NCI-H526 treated with DMSO at 0.1 percent for 48 hours (cell line): ENCODE measurements at regions not wholly inside any gene's neighbourhood (a gene's known extent, or its start where the extent isn't known, plus 50 kb on each side); places are given as distances from the start of the nearest gene placed in this dataset.

ENCODE experiments used
- DNase-seq: peaks from one replicate; lab custom pipeline; 2025; lab: John Stamatoyannopoulos, UW

DNA sequence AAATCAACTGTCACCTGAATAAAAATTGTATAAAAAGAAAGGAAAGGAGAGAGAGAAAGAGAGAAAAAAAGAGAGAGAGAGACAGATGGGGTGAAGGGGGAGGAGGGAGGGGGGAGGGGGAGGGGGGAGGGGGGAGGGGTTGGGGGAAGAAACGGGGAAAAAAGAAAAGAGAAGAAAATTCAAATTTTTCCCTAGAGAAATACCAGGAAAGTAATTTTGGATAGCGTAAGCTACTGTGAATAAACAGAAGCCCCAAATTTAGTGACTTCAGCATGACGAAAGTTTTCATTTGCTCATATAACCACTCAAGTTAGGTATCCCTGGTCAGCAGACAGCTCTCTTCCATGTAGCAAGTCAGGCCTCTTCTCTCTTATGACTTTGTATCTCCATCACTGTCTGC, 289.4 kb upstream of the MYOCD start:
- DNase-seq: no peak

DNA sequence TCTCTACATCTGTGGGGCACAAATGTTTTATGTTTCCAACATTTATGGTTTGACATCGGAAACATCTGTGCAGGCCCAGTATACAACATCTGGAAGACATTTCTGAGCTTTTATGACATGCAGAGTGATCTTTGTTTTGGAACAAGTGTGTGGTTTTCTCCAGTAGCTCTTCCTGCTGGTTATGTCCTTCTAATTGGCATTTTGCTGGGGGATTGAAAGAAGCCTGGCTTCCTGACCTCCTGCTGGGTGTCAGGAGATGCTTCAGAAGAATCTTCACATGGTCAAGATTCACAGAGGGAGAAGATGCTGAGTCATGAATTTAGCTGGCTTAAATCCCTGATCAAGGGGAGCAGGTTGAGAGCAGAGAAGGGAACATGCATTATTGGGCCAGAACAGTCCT, 279.5 kb upstream of the MYOCD start:
- DNase-seq: no peak

- DNase-seq: no peak
These were observed 277.5 kb upstream of the MYOCD start for GRCh38 chr17:12388226-12388625.

- no peak for DNase-seq
These were observed 276.3 kb upstream of the MYOCD start for GRCh38 chr17:12389421-12389820.

- no peak for DNase-seq
These were observed 275.1 kb upstream of the MYOCD start for GRCh38 chr17:12390631-12391030.

DNA sequence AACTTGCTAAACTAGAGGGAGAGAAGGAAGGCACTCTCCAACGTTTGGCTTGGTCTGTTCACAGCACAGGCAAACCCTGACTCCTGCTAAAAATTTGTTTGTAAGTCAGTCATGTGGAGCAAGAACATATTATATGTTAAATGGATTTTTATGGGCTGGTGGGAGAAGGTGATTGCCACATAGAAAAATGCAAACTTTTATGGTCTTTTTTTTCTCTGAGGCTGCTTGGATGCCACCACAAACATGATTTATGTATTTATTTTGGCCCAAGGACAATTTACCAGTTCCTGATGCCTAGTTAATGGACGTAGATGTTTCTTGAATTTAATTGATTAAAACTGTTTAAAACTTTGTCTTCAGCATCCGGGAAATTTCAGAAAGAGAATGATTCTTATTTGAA, 274.2 kb upstream of the MYOCD start:
- no peak for DNase-seq

DNA sequence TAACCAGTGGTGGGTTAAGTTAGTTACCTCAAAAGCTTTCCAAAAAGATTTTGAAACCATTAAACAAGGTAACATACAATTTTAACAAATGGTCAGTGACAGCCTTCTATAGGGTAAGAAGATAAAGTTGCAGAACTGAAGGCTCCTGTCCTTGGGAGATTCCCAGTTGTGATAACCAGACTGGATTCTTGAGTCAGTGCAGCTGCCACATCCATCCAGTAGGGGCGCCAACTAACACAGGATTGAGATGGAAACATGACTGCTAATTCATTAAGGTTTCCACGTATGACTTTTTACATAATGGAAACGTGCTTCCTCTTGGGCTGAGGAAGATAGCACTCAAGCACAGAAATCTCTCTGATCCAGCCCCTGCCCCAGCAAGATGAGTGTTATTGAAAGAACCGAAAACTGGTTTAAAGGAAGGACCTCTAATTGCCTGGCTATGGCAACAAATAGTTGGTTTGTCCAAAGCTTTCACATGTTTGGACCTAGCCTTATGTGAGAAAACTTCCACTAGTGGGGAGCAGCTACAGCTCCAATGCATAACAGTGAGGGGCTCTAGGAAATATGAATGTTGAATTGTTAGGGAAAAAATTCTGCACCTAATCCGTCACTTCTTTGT, 269.8 kb upstream of the MYOCD start:
- no peak for DNase-seq

DNA sequence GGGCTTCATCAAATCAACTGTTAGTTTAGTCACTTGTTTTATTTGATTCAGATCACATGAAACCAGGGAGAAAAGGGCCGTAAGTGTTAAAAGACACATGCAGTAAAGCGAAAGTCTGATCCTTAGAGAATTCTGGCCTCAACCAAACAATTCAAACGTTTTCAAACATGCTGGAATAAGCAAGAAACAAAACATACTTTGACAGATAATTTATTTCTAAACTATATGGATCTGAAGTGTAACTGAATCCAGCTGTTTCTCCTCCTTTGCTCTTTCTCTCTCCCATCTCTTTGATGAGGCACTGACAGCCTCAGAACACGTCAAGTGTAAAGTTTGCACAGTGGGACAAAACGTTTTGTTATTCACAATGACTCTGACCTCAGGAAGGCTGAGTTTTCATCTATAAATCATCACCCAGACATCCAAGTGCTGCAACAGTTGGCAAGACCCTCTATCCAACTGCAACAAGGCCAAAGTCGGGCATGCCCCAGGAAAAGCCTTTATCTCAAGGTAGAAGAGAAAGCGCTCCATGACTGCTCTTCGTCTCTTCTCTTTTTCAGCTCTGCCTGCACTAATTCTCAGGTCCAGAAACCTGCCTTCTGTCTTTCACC, 267.1 kb upstream of the MYOCD start:
- DNase-seq: no peak

DNA sequence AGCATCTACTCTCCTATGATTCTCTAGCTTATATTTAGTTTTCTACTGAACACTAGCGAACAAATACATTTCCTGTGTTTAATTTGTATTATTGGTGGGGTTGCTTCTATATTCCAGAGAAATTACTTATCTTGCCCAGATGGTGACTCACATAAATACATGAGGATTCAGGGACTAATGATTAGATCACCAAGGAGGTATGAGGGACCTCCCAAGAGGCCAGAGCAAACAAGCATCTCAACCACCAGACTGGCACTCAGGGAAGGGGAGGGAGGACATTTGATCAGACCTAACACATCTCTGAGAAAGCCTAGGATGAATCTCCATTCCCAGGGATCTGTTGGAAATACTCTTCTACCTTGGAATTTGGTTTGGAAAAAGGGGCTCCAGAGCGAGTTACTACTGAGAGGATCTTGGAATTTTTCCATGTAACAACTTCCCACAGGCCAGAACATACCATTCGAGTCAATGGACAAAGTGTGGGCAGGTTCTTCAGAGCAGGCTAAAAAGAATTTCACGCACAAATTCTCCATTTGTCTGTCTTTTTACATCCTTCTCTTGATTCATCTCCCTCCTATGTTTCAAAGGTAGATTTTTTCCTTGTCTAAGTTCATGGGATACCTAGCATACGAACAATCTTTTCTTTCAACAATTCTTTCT, 262.6 kb upstream of the MYOCD start:
- no peak for DNase-seq

- no peak for DNase-seq
These were observed 261.8 kb upstream of the MYOCD start for GRCh38 chr17:12403881-12404398.

DNA sequence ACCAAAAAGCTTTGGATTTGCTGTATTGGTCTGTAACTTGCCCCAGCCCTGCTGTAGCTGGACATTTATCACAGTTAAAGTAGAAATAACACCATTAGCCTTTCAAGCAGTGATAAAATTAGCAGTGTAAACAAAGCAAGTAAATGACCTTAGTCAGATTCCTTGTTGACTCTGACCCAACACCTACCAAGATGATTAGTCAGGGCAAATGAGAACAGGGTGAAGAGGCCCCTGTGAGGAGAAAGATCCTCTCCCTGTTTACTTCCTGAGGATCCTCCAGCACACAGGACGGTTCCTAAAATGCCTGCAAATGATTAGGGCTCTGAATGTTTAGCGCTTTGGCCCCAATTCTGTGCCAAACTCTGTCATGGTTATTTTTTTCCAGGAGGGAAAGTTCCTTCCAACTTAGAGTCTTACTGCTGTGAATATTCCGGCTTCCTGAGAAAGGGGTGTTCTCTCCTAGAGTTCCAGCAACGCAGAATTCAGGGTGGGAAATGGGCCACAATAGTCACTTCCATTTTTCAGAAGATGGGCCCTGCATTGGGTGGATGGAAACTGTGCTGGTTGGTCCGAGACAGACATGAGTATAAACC, 259.0 kb upstream of the MYOCD start:
- no peak for DNase-seq

GRCh38 chr17:12407495-12408252, 258.0 kb upstream of the MYOCD start:
- DNase-seq: no peak

GRCh38 chr17:12409082-12409481, 256.6 kb upstream of the MYOCD start:
- no peak for DNase-seq

- DNase-seq: no peak
These were observed 255.0 kb upstream of the MYOCD start for GRCh38 chr17:12410717-12411116.

DNA sequence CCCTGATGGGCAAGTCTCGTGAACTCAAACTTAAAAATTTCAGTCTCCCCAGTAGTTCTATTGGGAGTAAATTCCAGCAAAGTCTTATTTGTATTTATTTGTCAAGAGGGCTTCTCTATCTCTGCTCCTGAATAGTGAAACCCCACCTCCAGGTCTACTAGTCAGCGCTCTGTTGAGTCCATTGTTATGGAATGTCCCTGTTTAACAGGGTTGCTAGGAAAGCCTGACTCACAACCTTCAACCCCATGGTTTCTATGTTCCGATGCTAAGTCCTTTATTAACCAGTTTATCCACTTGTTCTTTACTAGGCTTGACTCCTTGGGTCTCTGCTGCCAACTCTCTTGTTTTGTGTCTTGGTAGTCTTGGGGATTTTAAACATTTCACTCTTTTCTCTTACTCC, 250.7 kb upstream of the MYOCD start:
- DNase-seq: no peak

GRCh38 chr17:12421077-12421476, 244.6 kb upstream of the MYOCD start:
- DNase-seq: no peak

- no peak for DNase-seq
These were observed 243.9 kb upstream of the MYOCD start for GRCh38 chr17:12421646-12422306.

DNA sequence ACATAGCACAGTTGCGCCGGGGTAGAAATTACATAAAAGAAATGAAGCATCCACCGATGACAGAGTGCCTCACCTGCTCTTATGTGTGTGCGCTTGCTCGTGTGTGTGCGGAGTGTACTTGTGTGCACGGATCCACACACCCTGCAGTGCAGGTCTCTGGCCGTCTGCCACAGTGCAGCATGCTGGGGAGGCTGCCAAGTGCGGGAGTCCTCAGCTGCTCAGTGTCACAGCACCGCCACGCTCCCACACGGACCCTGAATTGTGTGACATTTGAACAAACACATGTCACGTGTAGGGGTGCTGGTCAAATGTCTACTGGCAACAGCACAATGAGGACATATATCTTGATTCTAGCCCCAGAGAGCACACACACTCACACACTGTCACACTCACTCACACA, 243.0 kb upstream of the MYOCD start:
- DNase-seq: no peak

DNA sequence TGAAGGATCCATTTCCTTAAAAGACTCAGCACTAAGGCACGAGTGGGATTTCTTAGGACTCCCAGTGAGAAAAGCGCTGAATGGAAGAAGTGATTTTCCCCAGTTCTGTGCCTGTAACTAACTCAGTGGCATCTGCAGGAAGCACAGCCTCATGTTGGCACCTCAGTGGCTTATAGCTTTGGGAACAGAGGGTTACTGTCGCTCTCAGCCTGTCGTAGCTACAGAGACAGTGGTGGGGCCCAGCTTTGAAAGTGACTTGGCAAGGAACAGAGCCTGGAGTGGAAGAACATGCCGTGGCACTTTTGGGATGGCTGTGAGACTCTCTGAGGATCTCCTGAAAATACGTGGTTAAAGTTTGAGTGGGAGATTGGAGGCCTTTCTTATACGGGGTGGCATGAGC, 242.4 kb upstream of the MYOCD start:
- no peak for DNase-seq

DNA sequence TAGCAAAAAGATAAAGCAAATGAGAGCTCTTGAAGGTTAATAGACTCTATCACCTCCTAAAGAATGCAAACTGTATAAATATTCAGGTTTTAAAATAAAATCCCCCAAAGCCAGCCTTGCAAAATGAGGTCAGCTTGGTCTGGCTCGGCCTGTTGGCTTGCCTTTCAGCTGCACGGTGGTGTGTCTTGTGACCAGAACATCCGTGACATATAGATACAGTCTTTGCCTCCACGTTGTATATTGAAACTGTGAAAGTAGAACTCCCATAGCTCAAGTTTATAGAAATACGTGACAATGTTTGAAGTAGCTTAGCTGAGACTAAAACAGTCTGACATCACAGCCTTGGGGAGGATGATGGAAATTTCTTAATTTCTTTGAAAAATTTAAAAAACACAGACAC, 236.6 kb upstream of the MYOCD start:
- DNase-seq: no peak

DNA sequence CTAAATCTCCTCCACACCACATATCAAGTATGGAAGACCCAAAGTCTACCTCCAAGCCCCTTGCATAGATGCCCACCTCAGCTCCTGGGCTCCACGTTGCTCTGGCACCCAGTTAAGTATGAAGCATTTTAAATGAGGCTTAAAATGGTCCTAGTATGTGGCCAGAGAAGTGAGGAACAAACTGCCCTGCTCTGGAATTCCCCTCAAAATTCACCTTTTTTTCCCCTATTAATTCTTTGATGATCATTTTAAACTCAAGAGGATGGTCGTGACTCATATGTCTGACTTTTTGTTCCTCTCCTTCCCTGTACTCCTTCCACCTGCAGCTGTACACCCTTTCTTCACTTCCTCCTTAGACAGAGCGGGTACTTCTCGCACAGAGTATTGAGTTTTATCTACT, 234.5 kb upstream of the MYOCD start:
- DNase-seq: no peak

GRCh38 chr17:12438212-12438611, 227.5 kb upstream of the MYOCD start:
- DNase-seq: no peak
